HEK293 (cell line): ENCODE measurements at regions not wholly inside any gene's neighbourhood (a gene's known extent, or its start where the extent isn't known, plus 50 kb on each side); places are given as distances from the start of the nearest gene placed in this dataset.

ENCODE experiments used
- CTCF ChIA-PET: fragments of 350-600 bp; formaldehyde crosslinking; extraction: SDS; loops from one replicate; lab custom pipeline; 2021; ENCODE audit warnings: antibody characterized with exemption; lab: Yijun Ruan, JAX
- POLR2A ChIA-PET: fragments of 300-600 bp; formaldehyde crosslinking; extraction: SDS; loops from one replicate; lab custom pipeline; 2020; ENCODE audit warnings: antibody characterized with exemption, inconsistent platforms; lab: Yijun Ruan, JAX
- H3K27ac ChIP-seq: fragments of 200-500 bp; sonication (Bioruptor generic); 2 replicates; pipeline ENCODE4 v1.5.1; 2014; ENCODE audit warnings: low read depth, low read length, control low read depth, inconsistent platforms; ENCODE audit errors: extremely low read depth
- H3K36me3 ChIP-seq, 2 experiments: fragments of 200-500 bp in 1 of 2; sonication (Bioruptor generic) in 1 of 2; 1 replicate in 1 of 2; 2 replicates in 1 of 2; pipeline ENCODE4 v1.5.1; 2014 to 2017; ENCODE audit warnings: inconsistent platforms in 2 of 2, low read length in 2 of 2; ENCODE audit not compliant: control insufficient read depth in 2 of 2, insufficient read depth in 1 of 2
- H3K4me1 ChIP-seq: fragments of 200-500 bp; sonication (Bioruptor generic); 2 replicates; pipeline ENCODE4 v1.5.1; 2014; ENCODE audit warnings: mild to moderate bottlenecking, low read length, inconsistent platforms; ENCODE audit not compliant: control insufficient read depth, insufficient read depth
- H3K4me3 ChIP-seq: 2 replicates; pipeline ENCODE4 v1.5.1; 2011; ENCODE audit warnings: low read depth, mild to moderate bottlenecking, control low read depth, low read length, moderate library complexity
- H3K9me3 ChIP-seq: fragments of 200-500 bp; sonication (Bioruptor generic); 2 replicates; pipeline ENCODE4 v1.5.1; 2014; ENCODE audit warnings: low read depth, low read length, inconsistent platforms; ENCODE audit not compliant: control insufficient read depth, insufficient read depth
- AEBP2 ChIP-seq: fragments of 450-650 bp; formaldehyde crosslinking; IDR thresholded peaks from 2 replicates; pipeline ENCODE4 v1.5.1; 2016; ENCODE audit warnings: missing biosample characterization, missing genetic modification characterization, borderline replicate concordance
- BCL11A ChIP-seq: fragments of 450-650 bp; formaldehyde crosslinking; IDR thresholded peaks from 2 replicates; pipeline ENCODE4 v1.5.1; 2016; ENCODE audit warnings: low read depth, missing biosample characterization, missing genetic modification characterization
- FEZF1 ChIP-seq: fragments of 450-650 bp; formaldehyde crosslinking; IDR thresholded peaks from 2 replicates; pipeline ENCODE4 v1.5.1; 2016; ENCODE audit warnings: missing biosample characterization, missing genetic modification characterization
- GFI1B ChIP-seq: fragments of 450-650 bp; formaldehyde crosslinking; IDR thresholded peaks from 2 replicates; pipeline ENCODE4 v1.5.1; 2016; ENCODE audit warnings: missing biosample characterization, missing genetic modification characterization
- HOXD13 ChIP-seq: sonication (generic); formaldehyde crosslinking; IDR thresholded peaks from 2 replicates; pipeline ENCODE4 v1.8.0; 2022; ENCODE audit warnings: missing genetic modification reagents, borderline replicate concordance
- KLF10 ChIP-seq: fragments of 450-650 bp; IDR thresholded peaks from 2 replicates; pipeline ENCODE4 v1.5.1; 2018; ENCODE audit warnings: missing biosample characterization, mild to moderate bottlenecking, missing genetic modification characterization
- KLF7 ChIP-seq: fragments of 450-650 bp; formaldehyde crosslinking; IDR thresholded peaks from 2 replicates; pipeline ENCODE4 v1.5.1; 2016; ENCODE audit warnings: missing biosample characterization, missing genetic modification characterization, borderline replicate concordance
- SCRT2 ChIP-seq: fragments of 450-650 bp; formaldehyde crosslinking; IDR thresholded peaks from 2 replicates; pipeline ENCODE4 v1.5.1; 2016; ENCODE audit warnings: missing biosample characterization, missing genetic modification characterization
- SP7 ChIP-seq: fragments of 450-650 bp; formaldehyde crosslinking; IDR thresholded peaks from 2 replicates; pipeline ENCODE4 v1.5.1; 2016; ENCODE audit warnings: missing biosample characterization, missing genetic modification characterization
- ZBTB7A ChIP-seq: fragments of 450-650 bp; formaldehyde crosslinking; IDR thresholded peaks from 2 replicates; pipeline ENCODE4 v1.5.1; 2016; ENCODE audit warnings: low read depth, missing biosample characterization, missing genetic modification characterization
- ZFP37 ChIP-seq: fragments of 450-650 bp; formaldehyde crosslinking; IDR thresholded peaks from 2 replicates; pipeline ENCODE4 v1.5.1; 2016; ENCODE audit warnings: missing biosample characterization, missing genetic modification characterization
- ZIC2 ChIP-seq: fragments of 450-650 bp; formaldehyde crosslinking; IDR thresholded peaks from 2 replicates; pipeline ENCODE4 v1.5.1; 2016; ENCODE audit warnings: missing biosample characterization, missing genetic modification characterization
- ZNF266 ChIP-seq: fragments of 450-650 bp; formaldehyde crosslinking; IDR thresholded peaks from 2 replicates; pipeline ENCODE4 v1.5.1; 2016; ENCODE audit warnings: missing biosample characterization, missing genetic modification characterization, low read depth
- ZNF274 ChIP-seq, 2 experiments: fragments of 200-500 bp in 1 of 2; fragments of 450-650 bp in 1 of 2; sonication (Bioruptor generic) in 1 of 2; formaldehyde crosslinking in 1 of 2; IDR thresholded peaks; 2 replicates each; pipeline versions ENCODE4 v1.5.1 to v1.6.1; 2014 to 2016; ENCODE audit warnings: borderline replicate concordance in 1 of 2, inconsistent platforms in 1 of 2, low read length in 1 of 2, missing biosample characterization in 1 of 2, missing genetic modification characterization in 1 of 2
- ZNF280C ChIP-seq: fragments of 450-650 bp; formaldehyde crosslinking; IDR thresholded peaks from 2 replicates; pipeline ENCODE4 v1.5.1; 2016; ENCODE audit warnings: missing biosample characterization, missing genetic modification characterization
- ZNF292 ChIP-seq: fragments of 450-650 bp; formaldehyde crosslinking; IDR thresholded peaks from 2 replicates; pipeline ENCODE4 v1.5.1; 2016; ENCODE audit warnings: low read depth, missing biosample characterization, missing genetic modification characterization, borderline replicate concordance
- ZNF324 ChIP-seq: fragments of 450-650 bp; formaldehyde crosslinking; IDR thresholded peaks from 2 replicates; pipeline ENCODE4 v1.5.1; 2016; ENCODE audit warnings: missing biosample characterization, missing genetic modification characterization
- ZNF366 ChIP-seq: fragments of 450-650 bp; formaldehyde crosslinking; conservative IDR thresholded peaks from 2 replicates; pipeline ENCODE4 v1.5.1; 2016; ENCODE audit warnings: missing biosample characterization, missing genetic modification characterization
- ZNF544 ChIP-seq: fragments of 450-650 bp; formaldehyde crosslinking; IDR thresholded peaks from 2 replicates; pipeline ENCODE4 v1.5.0; 2017; ENCODE audit warnings: missing biosample characterization, missing genetic modification characterization
- ZNF596 ChIP-seq: fragments of 450-650 bp; IDR thresholded peaks from 2 replicates; pipeline ENCODE4 v1.5.0; 2018; ENCODE audit warnings: missing biosample characterization, mild to moderate bottlenecking, missing genetic modification characterization, moderate library complexity
- TF ChIP-seq, protein P1 (sequence below): fragments of 450-650 bp; formaldehyde crosslinking; conservative IDR thresholded peaks from 2 replicates; pipeline ENCODE4 v1.5.1; 2016; ENCODE audit warnings: low read depth, missing biosample characterization, missing genetic modification characterization
- TF ChIP-seq, protein P2 (sequence below): fragments of 450-650 bp; formaldehyde crosslinking; conservative IDR thresholded peaks from 2 replicates; pipeline ENCODE4 v1.5.1; 2016; ENCODE audit warnings: low read depth, missing biosample characterization, missing genetic modification characterization

GRCh38 chr15:39227001-39227400, 353.9 kb upstream of the THBS1 start (continued):
- TF ChIP-seq ZNF274 (IDR thresholded peaks at IDR 0.05; ENCODE audit: low read length) (no peak), ZNF274 (tag by site-specific recombination; IDR thresholded peaks at IDR 0.05; ENCODE audit: borderline replicate concordance) (no peak), ZFP37 (tag by site-specific recombination) (no peak), ZNF544 (no peak)

- H3K4me1 ChIP-seq, result no peaks in the 10 kb centered on the region
- no peak overlapping the region for H3K27ac ChIP-seq
- no peaks in the 10 kb centered on the region for H3K9me3 ChIP-seq
- POLR2A ChIA-PET, result no interaction called here
- CTCF ChIA-PET, result interaction anchor here (0.9 kb wide), 1 partner anchor 41 kb away, joined by 3 read pairs; no protein-coding TSS in a partner anchor
- H3K36me3 ChIP-seq, result no peaks in the 10 kb centered on the region
- H3K4me3 ChIP-seq, result no peak overlapping the region
- TF ChIP-seq AEBP2 (tag by site-specific recombination) (no peak), FEZF1 (tag by site-specific recombination) (no peak), SP7 (tag by site-specific recombination) (no peak), SCRT2 (tag by site-specific recombination) (no peak), KLF7 (tag by site-specific recombination) (no peak), GFI1B (no peak), ZNF292 (tag by site-specific recombination) (no peak), ZFP37 (tag by site-specific recombination) (no peak), ZBTB7A (no peak), ZNF280C (tag by site-specific recombination) (no peak), HOXD13 (CRISPR knock-in tag) (no peak), ZIC2 (no peak), BCL11A (tag by site-specific recombination) (no peak), ZNF324 (tag by site-specific recombination) (no peak), KLF10 (tag by site-specific recombination) (no peak), ZNF596 (no peak), ZNF266 (no peak), ZNF366 (tag by site-specific recombination) (no peak)
- TF ChIP-seq, protein P1, sequence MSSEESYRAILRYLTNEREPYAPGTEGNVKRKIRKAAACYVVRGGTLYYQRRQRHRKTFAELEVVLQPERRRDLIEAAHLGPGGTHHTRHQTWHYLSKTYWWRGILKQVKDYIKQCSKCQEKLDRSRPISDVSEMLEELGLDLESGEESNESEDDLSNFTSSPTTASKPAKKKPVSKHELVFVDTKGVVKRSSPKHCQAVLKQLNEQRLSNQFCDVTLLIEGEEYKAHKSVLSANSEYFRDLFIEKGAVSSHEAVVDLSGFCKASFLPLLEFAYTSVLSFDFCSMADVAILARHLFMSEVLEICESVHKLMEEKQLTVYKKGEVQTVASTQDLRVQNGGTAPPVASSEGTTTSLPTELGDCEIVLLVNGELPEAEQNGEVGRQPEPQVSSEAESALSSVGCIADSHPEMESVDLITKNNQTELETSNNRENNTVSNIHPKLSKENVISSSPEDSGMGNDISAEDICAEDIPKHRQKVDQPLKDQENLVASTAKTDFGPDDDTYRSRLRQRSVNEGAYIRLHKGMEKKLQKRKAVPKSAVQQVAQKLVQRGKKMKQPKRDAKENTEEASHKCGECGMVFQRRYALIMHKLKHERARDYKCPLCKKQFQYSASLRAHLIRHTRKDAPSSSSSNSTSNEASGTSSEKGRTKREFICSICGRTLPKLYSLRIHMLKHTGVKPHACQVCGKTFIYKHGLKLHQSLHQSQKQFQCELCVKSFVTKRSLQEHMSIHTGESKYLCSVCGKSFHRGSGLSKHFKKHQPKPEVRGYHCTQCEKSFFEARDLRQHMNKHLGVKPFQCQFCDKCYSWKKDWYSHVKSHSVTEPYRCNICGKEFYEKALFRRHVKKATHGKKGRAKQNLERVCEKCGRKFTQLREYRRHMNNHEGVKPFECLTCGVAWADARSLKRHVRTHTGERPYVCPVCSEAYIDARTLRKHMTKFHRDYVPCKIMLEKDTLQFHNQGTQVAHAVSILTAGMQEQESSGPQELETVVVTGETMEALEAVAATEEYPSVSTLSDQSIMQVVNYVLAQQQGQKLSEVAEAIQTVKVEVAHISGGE (tag by site-specific recombination), result no peak
- TF ChIP-seq, protein P2, sequence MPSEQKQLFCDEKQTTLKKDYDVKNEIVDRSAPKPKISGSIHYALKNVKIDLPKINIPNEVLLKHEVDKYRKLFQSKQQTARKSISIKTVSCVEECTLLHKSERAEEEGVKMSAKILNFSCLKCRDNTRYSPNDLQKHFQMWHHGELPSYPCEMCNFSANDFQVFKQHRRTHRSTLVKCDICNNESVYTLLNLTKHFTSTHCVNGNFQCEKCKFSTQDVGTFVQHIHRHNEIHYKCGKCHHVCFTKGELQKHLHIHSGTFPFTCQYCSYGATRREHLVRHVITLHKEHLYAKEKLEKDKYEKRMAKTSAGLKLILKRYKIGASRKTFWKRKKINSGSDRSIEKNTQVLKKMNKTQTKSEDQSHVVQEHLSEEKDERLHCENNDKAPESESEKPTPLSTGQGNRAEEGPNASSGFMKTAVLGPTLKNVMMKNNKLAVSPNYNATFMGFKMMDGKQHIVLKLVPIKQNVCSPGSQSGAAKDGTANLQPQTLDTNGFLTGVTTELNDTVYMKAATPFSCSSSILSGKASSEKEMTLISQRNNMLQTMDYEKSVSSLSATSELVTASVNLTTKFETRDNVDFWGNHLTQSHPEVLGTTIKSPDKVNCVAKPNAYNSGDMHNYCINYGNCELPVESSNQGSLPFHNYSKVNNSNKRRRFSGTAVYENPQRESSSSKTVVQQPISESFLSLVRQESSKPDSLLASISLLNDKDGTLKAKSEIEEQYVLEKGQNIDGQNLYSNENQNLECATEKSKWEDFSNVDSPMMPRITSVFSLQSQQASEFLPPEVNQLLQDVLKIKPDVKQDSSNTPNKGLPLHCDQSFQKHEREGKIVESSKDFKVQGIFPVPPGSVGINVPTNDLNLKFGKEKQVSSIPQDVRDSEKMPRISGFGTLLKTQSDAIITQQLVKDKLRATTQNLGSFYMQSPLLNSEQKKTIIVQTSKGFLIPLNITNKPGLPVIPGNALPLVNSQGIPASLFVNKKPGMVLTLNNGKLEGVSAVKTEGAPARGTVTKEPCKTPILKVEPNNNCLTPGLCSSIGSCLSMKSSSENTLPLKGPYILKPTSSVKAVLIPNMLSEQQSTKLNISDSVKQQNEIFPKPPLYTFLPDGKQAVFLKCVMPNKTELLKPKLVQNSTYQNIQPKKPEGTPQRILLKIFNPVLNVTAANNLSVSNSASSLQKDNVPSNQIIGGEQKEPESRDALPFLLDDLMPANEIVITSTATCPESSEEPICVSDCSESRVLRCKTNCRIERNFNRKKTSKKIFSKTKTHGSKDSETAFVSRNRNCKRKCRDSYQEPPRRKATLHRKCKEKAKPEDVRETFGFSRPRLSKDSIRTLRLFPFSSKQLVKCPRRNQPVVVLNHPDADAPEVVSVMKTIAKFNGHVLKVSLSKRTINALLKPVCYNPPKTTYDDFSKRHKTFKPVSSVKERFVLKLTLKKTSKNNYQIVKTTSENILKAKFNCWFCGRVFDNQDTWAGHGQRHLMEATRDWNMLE, result no peak
These were observed 352.0 kb upstream of the THBS1 start for GRCh38 chr15:39228889-39229288.
